RWPE2 (cell line): ENCODE measurements at regions not wholly inside any gene's neighbourhood (a gene's known extent, or its start where the extent isn't known, plus 50 kb on each side); places are given as distances from the start of the nearest gene placed in this dataset.
A peak's percentile ranks its signal among the peaks of the same experiment; 100 is the strongest.

Experiments
- ATAC-seq: fragments of 200-7000 bp; cut with Tn5 transposase; 3 replicates; pipeline ENCODE4 v1.9.1; 2021; ENCODE audit warnings: low read depth
- DNase-seq: peaks from one replicate; pipeline ENCODE4 v3.0.0-alpha.2; 2020; ENCODE audit warnings: low spot score
- H3K27ac ChIP-seq: fragments of 450-650 bp; 2 replicates; pipeline ENCODE4 v1.5.1; 2017; ENCODE audit warnings: mild to moderate bottlenecking; ENCODE audit not compliant: poor library complexity, severe bottlenecking
- H3K27me3 ChIP-seq: fragments of 250-450 bp; sonication (Bioruptor Pico); 2 replicates; pipeline ENCODE4 v1.5.1; 2021; ENCODE audit warnings: mild to moderate bottlenecking, moderate library complexity; ENCODE audit not compliant: insufficient read depth, poor library complexity, severe bottlenecking
- H3K36me3 ChIP-seq: fragments of 250-450 bp; sonication (Bioruptor Pico); 2 replicates; pipeline ENCODE4 v1.5.1; 2020; ENCODE audit warnings: low read depth, mild to moderate bottlenecking, moderate library complexity
- H3K4me1 ChIP-seq: fragments of 250-450 bp; sonication (Bioruptor Pico); 2 replicates; pipeline ENCODE4 v1.5.1; 2021; ENCODE audit warnings: mild to moderate bottlenecking, moderate library complexity; ENCODE audit not compliant: insufficient read depth, poor library complexity, severe bottlenecking
- H3K4me3 ChIP-seq: fragments of 250-450 bp; sonication (Bioruptor Pico); 2 replicates; pipeline ENCODE4 v1.5.1; 2021; ENCODE audit warnings: mild to moderate bottlenecking, moderate library complexity; ENCODE audit not compliant: severe bottlenecking
- H3K9me3 ChIP-seq: fragments of 250-450 bp; sonication (Bioruptor Pico); 2 replicates; pipeline ENCODE4 v1.5.1; 2021; ENCODE audit warnings: mild to moderate bottlenecking, moderate library complexity; ENCODE audit not compliant: severe bottlenecking
- CTCF ChIP-seq: fragments of 450-650 bp; IDR thresholded peaks from one replicate; pipeline ENCODE4 v1.5.1; 2017; ENCODE audit warnings: mild to moderate bottlenecking, moderate library complexity; ENCODE audit not compliant: poor library complexity, severe bottlenecking

- Histone ChIP-seq H3K36me3 (no peaks in the 10 kb centered on the region), H3K27me3 (no peaks in the 10 kb centered on the region), H3K4me1 (peaks cover 5% of the 10 kb centered on the region), H3K9me3 (no peaks in the 10 kb centered on the region), H3K4me3 (no peak overlapping the region), H3K27ac (no peak overlapping the region)
- ATAC-seq (no peak), DNase-seq (peak; percentile 11)
- no peak for TF ChIP-seq CTCF
Observed at GRCh38 chr15:31252171-31252785, 74.4 kb upstream of the KLF13 start.

- peak; percentile 38 for ATAC-seq
Observed at GRCh38 chr15:31254431-31255175, 72.0 kb upstream of the KLF13 start.

GRCh38 chr15:31255176-31255510 lies 71.5 kb upstream of the KLF13 start:
- no peak for TF ChIP-seq CTCF
- no peaks in the 10 kb centered on the region for H3K27me3 ChIP-seq
- no peaks in the 10 kb centered on the region for H3K9me3 ChIP-seq
- H3K36me3 ChIP-seq = no peaks in the 10 kb centered on the region
- no peak for ATAC-seq
- no peak overlapping the region for H3K27ac ChIP-seq
- H3K4me1 ChIP-seq = peaks cover 5% of the 10 kb centered on the region
- DNase-seq = peak; percentile 47
- H3K4me3 ChIP-seq = no peak overlapping the region

More at GRCh38 chr15:31254431-31255175, 72.0 kb upstream of the KLF13 start:
- peaks cover 5% of the 10 kb centered on the region for H3K4me1 ChIP-seq
- no peak overlapping the region for H3K27ac ChIP-seq
- H3K27me3 ChIP-seq = no peaks in the 10 kb centered on the region
- peak; percentile 37 for DNase-seq
- no peaks in the 10 kb centered on the region for H3K36me3 ChIP-seq
- H3K4me3 ChIP-seq = no peak overlapping the region
- TF ChIP-seq CTCF = no peak
- no peaks in the 10 kb centered on the region for H3K9me3 ChIP-seq

GRCh38 chr15:31255732-31256377 lies 70.8 kb upstream of the KLF13 start:
- ATAC-seq (no peak), DNase-seq (peak; percentile 26)
- no peak overlapping the region for H3K27ac ChIP-seq
- no peak for TF ChIP-seq CTCF
- H3K9me3 ChIP-seq = no peaks in the 10 kb centered on the region
- no peaks in the 10 kb centered on the region for H3K36me3 ChIP-seq
- H3K4me3 ChIP-seq = no peak overlapping the region
- H3K27me3 ChIP-seq = no peaks in the 10 kb centered on the region
- peaks cover 5% of the 10 kb centered on the region for H3K4me1 ChIP-seq
